ENCODE measurements at regions not wholly inside any gene's neighbourhood (a gene's known extent, or its start where the extent isn't known, plus 50 kb on each side); places are given as distances from the start of the nearest gene placed in this dataset.

DNA sequence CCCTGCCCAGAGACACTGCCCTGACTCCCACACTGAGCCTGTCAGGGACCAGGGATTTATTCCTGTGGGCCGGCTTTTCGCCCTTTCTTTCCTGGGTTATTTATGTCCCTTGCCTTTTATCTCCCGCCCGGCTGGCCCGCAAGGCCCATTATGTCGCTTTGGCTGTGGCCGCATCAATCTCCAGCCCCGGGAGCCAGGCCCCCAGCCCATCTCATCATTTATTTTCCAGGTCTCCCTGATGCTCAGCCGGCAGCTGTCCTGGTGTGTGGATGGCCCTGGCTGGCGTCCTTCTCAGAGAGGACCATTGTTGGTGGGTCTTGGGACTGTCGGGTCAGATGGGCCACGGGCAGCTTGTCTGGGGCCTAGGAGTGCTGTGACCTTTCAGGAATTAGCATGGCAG, 82.3 kb downstream of the FAM241B start:
- Histone ChIP-seq H3K9me3 (ENCODE audit: low read depth, low read length) (no peaks in the 10 kb centered on the region), H3K79me2 (ENCODE audit: insufficient read depth, low read length) (no peaks in the 10 kb centered on the region), H4K20me1 (ENCODE audit: insufficient read depth, low read length) (no peaks in the 10 kb centered on the region), H3K4me3 (ENCODE audit: insufficient read depth, low read length) (no peak overlapping the region), H2AFZ (ENCODE audit: low read length) (no peak overlapping the region), H3K4me2 (ENCODE audit: insufficient read depth, low read length) (no peak overlapping the region), H3K27ac (ENCODE audit: low read depth, low read length) (no peak overlapping the region), H3K36me3 (ENCODE audit: insufficient read depth, low read length) (no peaks in the 10 kb centered on the region), H3K4me1 (ENCODE audit: insufficient read depth, low read length) (peaks cover 9% of the 10 kb centered on the region), H3K27me3 (ENCODE audit: insufficient read depth, low read length) (peaks cover 36% of the 10 kb centered on the region)
- DNase-seq (ENCODE audit: insufficient read length, low spot score, missing footprints), result no peak
- TF ChIP-seq, protein P1, sequence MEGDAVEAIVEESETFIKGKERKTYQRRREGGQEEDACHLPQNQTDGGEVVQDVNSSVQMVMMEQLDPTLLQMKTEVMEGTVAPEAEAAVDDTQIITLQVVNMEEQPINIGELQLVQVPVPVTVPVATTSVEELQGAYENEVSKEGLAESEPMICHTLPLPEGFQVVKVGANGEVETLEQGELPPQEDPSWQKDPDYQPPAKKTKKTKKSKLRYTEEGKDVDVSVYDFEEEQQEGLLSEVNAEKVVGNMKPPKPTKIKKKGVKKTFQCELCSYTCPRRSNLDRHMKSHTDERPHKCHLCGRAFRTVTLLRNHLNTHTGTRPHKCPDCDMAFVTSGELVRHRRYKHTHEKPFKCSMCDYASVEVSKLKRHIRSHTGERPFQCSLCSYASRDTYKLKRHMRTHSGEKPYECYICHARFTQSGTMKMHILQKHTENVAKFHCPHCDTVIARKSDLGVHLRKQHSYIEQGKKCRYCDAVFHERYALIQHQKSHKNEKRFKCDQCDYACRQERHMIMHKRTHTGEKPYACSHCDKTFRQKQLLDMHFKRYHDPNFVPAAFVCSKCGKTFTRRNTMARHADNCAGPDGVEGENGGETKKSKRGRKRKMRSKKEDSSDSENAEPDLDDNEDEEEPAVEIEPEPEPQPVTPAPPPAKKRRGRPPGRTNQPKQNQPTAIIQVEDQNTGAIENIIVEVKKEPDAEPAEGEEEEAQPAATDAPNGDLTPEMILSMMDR (IDR thresholded peaks at IDR 0.05; ENCODE audit: extremely low read depth, low read depth, low read length), result no peak

DNA sequence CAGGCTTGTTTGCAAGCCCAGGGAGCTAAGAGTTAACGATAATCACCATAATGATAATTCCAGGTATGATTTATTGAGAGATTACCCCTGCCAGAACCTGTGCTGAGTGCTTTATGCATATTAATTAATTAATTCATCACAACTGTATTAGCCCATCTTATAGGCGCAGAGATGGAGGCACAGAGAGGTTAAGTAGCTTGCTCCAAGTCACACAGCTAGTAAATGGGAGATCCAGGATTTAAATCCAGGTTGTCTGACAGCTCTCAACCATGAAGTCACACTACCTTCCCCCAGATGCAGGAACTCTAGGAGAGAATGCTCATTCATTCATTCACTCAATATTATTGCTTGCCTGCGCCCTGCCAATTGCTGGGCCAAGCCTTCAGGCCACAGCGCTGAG, 84.5 kb downstream of the FAM241B start:
- TF ChIP-seq, protein P1 (IDR thresholded peaks at IDR 0.05; ENCODE audit: extremely low read depth, low read depth, low read length), result no peak
- no peaks in the 10 kb centered on the region for H3K36me3 ChIP-seq (ENCODE audit: insufficient read depth, low read length)

DNA sequence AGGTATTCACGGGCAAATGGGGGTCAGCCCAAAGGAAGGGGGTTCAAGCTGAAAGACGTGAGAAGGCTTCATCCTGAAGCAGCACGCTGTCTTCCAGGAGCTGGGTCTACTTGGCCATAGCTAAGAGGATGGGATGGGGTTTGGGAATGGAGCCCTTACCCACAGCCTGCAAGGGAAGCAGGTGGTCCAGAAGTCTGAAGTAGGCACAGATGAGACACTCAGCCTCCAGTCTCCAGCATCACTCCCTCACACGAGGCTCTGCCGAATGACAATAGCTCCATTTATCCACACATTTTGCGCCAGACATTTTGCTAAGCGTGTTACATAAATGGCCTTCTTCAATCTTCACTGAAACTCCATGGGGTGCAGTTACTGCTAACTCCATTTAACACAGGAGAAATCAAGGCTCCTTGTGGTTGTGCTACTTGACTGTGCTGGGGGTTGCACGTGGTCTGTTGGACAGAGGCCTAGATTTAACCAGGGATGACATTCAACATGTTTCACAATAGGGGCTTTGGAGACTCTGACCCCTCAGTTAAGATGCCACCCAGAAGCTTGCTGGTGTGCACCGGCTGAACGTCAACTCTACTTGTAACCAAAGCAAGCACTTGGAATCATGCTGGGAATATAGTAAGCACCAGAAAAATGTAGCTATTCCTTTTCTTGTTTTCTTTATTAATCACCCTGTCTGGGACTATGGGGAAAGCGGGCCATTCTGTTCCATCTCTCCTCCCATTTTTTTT, 85.3 kb downstream of the FAM241B start:
- H2AFZ ChIP-seq (ENCODE audit: low read length), result no peak overlapping the region
- TF ChIP-seq, protein P1 (IDR thresholded peaks at IDR 0.05; ENCODE audit: extremely low read depth, low read depth, low read length), result no peak
- peaks cover 22% of the 10 kb centered on the region for H3K27me3 ChIP-seq (ENCODE audit: insufficient read depth, low read length)
- no peak overlapping the region for H3K27ac ChIP-seq (ENCODE audit: low read depth, low read length)
- peaks cover 9% of the 10 kb centered on the region for H3K4me1 ChIP-seq (ENCODE audit: insufficient read depth, low read length)
- H3K9me3 ChIP-seq (ENCODE audit: low read depth, low read length), result no peaks in the 10 kb centered on the region
- no peaks in the 10 kb centered on the region for H3K36me3 ChIP-seq (ENCODE audit: insufficient read depth, low read length)
- no peaks in the 10 kb centered on the region for H3K79me2 ChIP-seq (ENCODE audit: insufficient read depth, low read length)
- H3K4me2 ChIP-seq (ENCODE audit: insufficient read depth, low read length), result peak overlapping the region; percentile 3
- peak; percentile 91 for DNase-seq (ENCODE audit: insufficient read length, low spot score, missing footprints)
- no peak overlapping the region for H3K4me3 ChIP-seq (ENCODE audit: insufficient read depth, low read length)
- no peaks in the 10 kb centered on the region for H4K20me1 ChIP-seq (ENCODE audit: insufficient read depth, low read length)

More for the DNA sequence above, 84.5 kb downstream of the FAM241B start:
- Histone ChIP-seq H4K20me1 (ENCODE audit: insufficient read depth, low read length) (no peaks in the 10 kb centered on the region), H3K4me1 (ENCODE audit: insufficient read depth, low read length) (peaks cover 9% of the 10 kb centered on the region), H2AFZ (ENCODE audit: low read length) (no peak overlapping the region), H3K4me3 (ENCODE audit: insufficient read depth, low read length) (no peak overlapping the region), H3K4me2 (ENCODE audit: insufficient read depth, low read length) (no peak overlapping the region), H3K27ac (ENCODE audit: low read depth, low read length) (no peak overlapping the region), H3K9me3 (ENCODE audit: low read depth, low read length) (no peaks in the 10 kb centered on the region), H3K27me3 (ENCODE audit: insufficient read depth, low read length) (peaks cover 23% of the 10 kb centered on the region), H3K79me2 (ENCODE audit: insufficient read depth, low read length) (no peaks in the 10 kb centered on the region)
- DNase-seq (ENCODE audit: insufficient read length, low spot score, missing footprints), result peak; percentile 43

DNA sequence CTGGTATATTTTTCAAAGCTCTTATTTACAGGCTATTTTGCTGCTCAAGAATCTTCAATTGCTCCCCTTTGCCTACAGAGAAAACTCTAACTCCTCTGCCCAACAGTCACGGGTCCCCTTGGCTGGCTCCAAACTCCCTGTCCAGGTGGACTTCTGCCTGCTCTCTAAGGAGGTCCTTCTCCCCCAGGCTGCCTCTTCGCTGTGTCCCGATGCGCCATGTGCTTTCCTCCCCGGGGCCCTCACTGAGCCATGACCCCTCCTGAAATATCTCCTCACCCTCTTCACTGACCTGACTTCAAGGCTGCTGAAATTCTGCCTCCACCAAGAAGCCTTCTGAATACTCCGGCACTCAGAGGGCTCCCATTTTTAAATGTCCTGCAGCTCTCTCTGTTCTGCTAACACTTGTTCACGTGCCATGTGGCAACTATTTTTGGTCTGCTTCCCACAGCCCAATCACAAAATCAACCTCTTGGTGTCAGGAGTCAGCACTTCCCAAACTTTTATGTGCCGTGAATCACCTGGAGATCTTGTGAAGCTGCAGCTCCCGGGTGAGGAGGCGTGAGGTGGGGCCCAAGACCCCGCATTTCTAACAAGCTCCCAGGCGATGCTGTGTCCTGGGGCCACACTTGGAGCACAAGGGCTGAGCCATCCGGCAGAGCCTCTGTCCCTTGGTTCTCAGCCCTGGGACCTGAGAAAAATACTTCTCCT, 85.7 kb upstream of the COL13A1 start:
- Histone ChIP-seq H3K9me3 (ENCODE audit: low read depth, low read length) (no peaks in the 10 kb centered on the region), H3K4me3 (ENCODE audit: insufficient read depth, low read length) (no peak overlapping the region), H2AFZ (ENCODE audit: low read length) (no peak overlapping the region)

More for the DNA sequence above, 85.7 kb upstream of the COL13A1 start:
- no peaks in the 10 kb centered on the region for H3K36me3 ChIP-seq (ENCODE audit: insufficient read depth, low read length)
- H3K27ac ChIP-seq (ENCODE audit: low read depth, low read length), result no peak overlapping the region
- H4K20me1 ChIP-seq (ENCODE audit: insufficient read depth, low read length), result no peaks in the 10 kb centered on the region
- no peak for DNase-seq (ENCODE audit: insufficient read length, low spot score, missing footprints)
- no peak overlapping the region for H3K4me2 ChIP-seq (ENCODE audit: insufficient read depth, low read length)
- no peaks in the 10 kb centered on the region for H3K79me2 ChIP-seq (ENCODE audit: insufficient read depth, low read length)
- TF ChIP-seq, protein P1 (IDR thresholded peaks at IDR 0.05; ENCODE audit: extremely low read depth, low read depth, low read length), result no peak
- H3K4me1 ChIP-seq (ENCODE audit: insufficient read depth, low read length), result peaks cover 9% of the 10 kb centered on the region
- H3K27me3 ChIP-seq (ENCODE audit: insufficient read depth, low read length), result peaks cover 16% of the 10 kb centered on the region
